ENCODE measurements at regions not wholly inside any gene's neighbourhood (a gene's known extent, or its start where the extent isn't known, plus 50 kb on each side); places are given as distances from the start of the nearest gene placed in this dataset.

GRCh38 chr1:214957330-214958137 lies 125.0 kb upstream of the KCNK2 start:
- no peak overlapping the region for H3K4me3 Mint-ChIP-seq
- H3K27ac Mint-ChIP-seq = no peak overlapping the region
- H3K4me1 Mint-ChIP-seq = peaks cover 0 to 2% (median 0%) of the 10 kb centered on the region in 3 donors
- peaks cover 1 to 4% (median 3%) of the 10 kb centered on the region in 3 donors for H3K9me3 Mint-ChIP-seq
- no peaks in the 10 kb centered on the region for H3K36me3 Mint-ChIP-seq
- H3K27me3 Mint-ChIP-seq = no peaks in the 10 kb centered on the region

DNA sequence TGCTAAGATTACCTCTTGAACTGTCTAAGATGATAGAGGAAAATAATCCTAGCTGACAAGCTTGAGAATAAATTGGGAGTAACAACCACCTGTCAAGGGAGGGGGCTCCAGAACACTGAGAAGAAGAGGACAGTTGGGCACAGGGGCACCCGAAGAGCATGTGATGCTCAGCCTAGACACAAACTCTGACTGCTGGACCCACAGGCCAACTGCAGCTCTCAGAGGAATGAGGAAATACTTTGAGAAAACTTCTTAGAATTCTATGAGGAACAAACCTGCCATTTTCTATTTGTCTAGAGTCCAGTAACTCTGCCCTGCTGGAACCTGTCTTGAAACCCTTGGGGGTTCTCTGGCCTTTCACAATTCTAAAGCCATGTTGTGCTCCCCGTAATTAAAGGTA lies 124.1 kb upstream of the KCNK2 start:
- no peak overlapping the region for H3K27ac Mint-ChIP-seq
- H3K4me1 Mint-ChIP-seq = peaks cover 0 to 2% (median 0%) of the 10 kb centered on the region in 3 donors
- no peak overlapping the region for H3K4me3 Mint-ChIP-seq
- no peaks in the 10 kb centered on the region for H3K27me3 Mint-ChIP-seq
- H3K36me3 Mint-ChIP-seq = no peaks in the 10 kb centered on the region
- peaks cover 0 to 4% (median 1%) of the 10 kb centered on the region in 3 donors for H3K9me3 Mint-ChIP-seq

DNA sequence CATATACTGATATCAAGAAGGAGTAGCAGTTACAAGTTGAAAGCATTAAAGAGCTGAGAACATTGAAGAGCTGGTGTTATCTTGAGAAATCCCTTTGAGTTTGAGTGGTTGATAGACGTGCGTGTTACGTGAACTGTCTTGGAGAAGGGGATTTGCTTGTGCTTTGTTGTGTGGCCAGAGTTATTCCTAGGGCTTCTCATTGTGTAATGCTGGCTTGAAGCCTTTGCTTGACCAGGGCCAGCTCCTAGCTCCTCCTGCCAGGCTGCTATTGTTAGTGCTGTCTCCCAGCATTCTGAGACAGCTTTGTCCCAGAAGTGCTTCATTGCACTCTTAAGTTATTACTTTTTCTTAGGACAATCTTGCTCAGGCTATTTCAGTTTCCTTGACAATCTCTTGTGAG lies 116.2 kb upstream of the KCNK2 start:
- Mint-ChIP-seq H3K4me1 (no peaks in the 10 kb centered on the region), H3K9me3 (peaks cover 0 to 5% (median 4%) of the 10 kb centered on the region in 3 donors), H3K27me3 (no peaks in the 10 kb centered on the region), H3K36me3 (no peaks in the 10 kb centered on the region), H3K27ac (no peak overlapping the region), H3K4me3 (no peak overlapping the region)

GRCh38 chr1:214967865-214968575 lies 114.5 kb upstream of the KCNK2 start:
- peaks cover 0 to 6% (median 0%) of the 10 kb centered on the region in 3 donors for H3K9me3 Mint-ChIP-seq
- H3K4me1 Mint-ChIP-seq = no peaks in the 10 kb centered on the region
- peaks cover 1% of the 10 kb centered on the region for H3K27me3 Mint-ChIP-seq
- no peak overlapping the region for H3K4me3 Mint-ChIP-seq
- no peak overlapping the region for H3K27ac Mint-ChIP-seq
- H3K36me3 Mint-ChIP-seq = no peaks in the 10 kb centered on the region

GRCh38 chr1:214970016-214970415 lies 112.5 kb upstream of the KCNK2 start:
- H3K4me3 Mint-ChIP-seq = no peak overlapping the region
- H3K36me3 Mint-ChIP-seq = no peaks in the 10 kb centered on the region
- peaks cover 0 to 4% (median 0%) of the 10 kb centered on the region in 3 donors for H3K9me3 Mint-ChIP-seq
- peaks cover 2% of the 10 kb centered on the region for H3K27me3 Mint-ChIP-seq
- H3K27ac Mint-ChIP-seq = no peak overlapping the region
- no peaks in the 10 kb centered on the region for H3K4me1 Mint-ChIP-seq

GRCh38 chr1:214971071-214971470 lies 111.5 kb upstream of the KCNK2 start:
- no peak overlapping the region for H3K27ac Mint-ChIP-seq
- H3K4me1 Mint-ChIP-seq = no peaks in the 10 kb centered on the region
- no peak overlapping the region for H3K4me3 Mint-ChIP-seq
- H3K9me3 Mint-ChIP-seq = peaks cover 0 to 2% (median 0%) of the 10 kb centered on the region in 3 donors
- H3K27me3 Mint-ChIP-seq = peaks cover 2% of the 10 kb centered on the region
- no peaks in the 10 kb centered on the region for H3K36me3 Mint-ChIP-seq

- Mint-ChIP-seq H3K27ac (no peak overlapping the region), H3K4me3 (no peak overlapping the region), H3K36me3 (no peaks in the 10 kb centered on the region), H3K4me1 (no peaks in the 10 kb centered on the region), H3K27me3 (peaks cover 2% of the 10 kb centered on the region), H3K9me3 (peaks cover 0 to 2% (median 0%) of the 10 kb centered on the region in 3 donors)
Observed at GRCh38 chr1:214974002-214974401, 108.5 kb upstream of the KCNK2 start.

GRCh38 chr1:214976665-214977064 lies 105.9 kb upstream of the KCNK2 start:
- H3K27ac Mint-ChIP-seq = peak overlapping the region in 1 of 3 donors; percentile 58
- no peaks in the 10 kb centered on the region for H3K36me3 Mint-ChIP-seq
- peaks cover 2% of the 10 kb centered on the region for H3K27me3 Mint-ChIP-seq
- H3K4me3 Mint-ChIP-seq = no peak overlapping the region
- H3K4me1 Mint-ChIP-seq = no peaks in the 10 kb centered on the region
- peaks cover 0 to 6% (median 2%) of the 10 kb centered on the region in 3 donors for H3K9me3 Mint-ChIP-seq

DNA sequence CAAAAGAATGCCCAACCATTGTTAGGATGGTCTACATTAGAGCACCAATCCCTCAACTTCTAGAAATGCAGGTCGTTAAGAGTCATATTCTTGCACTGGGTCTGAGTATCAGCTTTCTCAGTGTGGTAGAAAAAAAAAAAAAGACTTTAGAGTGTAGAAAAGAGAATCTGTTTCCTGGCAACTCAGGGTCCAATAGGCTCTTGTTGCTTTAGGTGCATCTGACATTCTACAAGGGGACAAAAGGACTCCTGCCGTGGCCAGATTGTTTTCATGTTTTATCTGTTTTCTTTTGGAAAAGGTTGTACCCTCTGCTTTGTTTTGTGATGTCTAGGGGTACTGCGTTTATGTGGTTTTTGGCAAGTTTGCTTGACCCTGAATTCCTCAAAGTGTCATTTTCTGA lies 105.4 kb upstream of the KCNK2 start:
- H3K4me1 Mint-ChIP-seq = no peaks in the 10 kb centered on the region
- H3K36me3 Mint-ChIP-seq = no peaks in the 10 kb centered on the region
- peaks cover 0 to 6% (median 2%) of the 10 kb centered on the region in 3 donors for H3K9me3 Mint-ChIP-seq
- H3K27ac Mint-ChIP-seq = no peak overlapping the region
- H3K4me3 Mint-ChIP-seq = no peak overlapping the region
- H3K27me3 Mint-ChIP-seq = peaks cover 2% of the 10 kb centered on the region

DNA sequence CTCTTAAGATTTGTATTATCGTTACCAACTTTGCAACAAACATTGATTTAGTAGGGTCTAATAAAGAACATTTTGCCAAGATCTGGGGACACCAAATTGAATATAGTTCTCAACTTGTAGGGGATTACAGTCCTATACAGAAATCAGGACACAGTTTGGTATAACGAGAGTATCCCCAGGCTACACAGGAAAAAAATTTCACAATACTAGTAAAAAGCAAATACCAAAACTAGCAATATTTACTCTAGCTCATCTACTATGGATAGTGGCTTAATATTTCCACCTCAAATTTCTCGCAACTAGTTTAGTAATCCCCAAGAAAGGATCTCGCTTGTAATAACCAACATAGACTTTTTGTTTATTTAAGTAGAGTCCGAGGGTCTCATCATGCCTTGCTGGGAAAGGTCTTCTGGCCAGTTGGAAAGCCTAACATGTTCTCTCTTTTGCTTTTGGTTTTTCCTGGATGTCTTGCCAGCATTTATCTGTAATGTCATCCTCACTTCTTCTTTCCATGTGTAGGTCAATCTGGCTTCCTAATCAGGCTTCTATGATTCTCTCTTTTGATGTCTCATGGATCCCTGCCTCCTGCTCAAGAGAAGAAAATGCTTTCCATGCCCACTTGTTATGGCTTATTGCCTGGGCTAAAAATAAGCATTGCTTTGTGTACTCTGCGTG lies 104.7 kb upstream of the KCNK2 start:
- Mint-ChIP-seq H3K9me3 (peaks cover under 1 to 6% (median 5%) of the 10 kb centered on the region in 3 donors), H3K27ac (no peak overlapping the region), H3K27me3 (peaks cover 2% of the 10 kb centered on the region), H3K4me3 (no peak overlapping the region), H3K36me3 (no peaks in the 10 kb centered on the region), H3K4me1 (no peaks in the 10 kb centered on the region)

- Mint-ChIP-seq H3K36me3 (no peaks in the 10 kb centered on the region), H3K27me3 (no peaks in the 10 kb centered on the region), H3K27ac (no peak overlapping the region), H3K4me1 (no peaks in the 10 kb centered on the region), H3K4me3 (no peak overlapping the region), H3K9me3 (peaks cover 6 to 8% (median 7%) of the 10 kb centered on the region in 3 donors)
Observed at GRCh38 chr1:214979191-214979590, 103.3 kb upstream of the KCNK2 start.

GRCh38 chr1:214980921-214981320 lies 101.6 kb upstream of the KCNK2 start:
- H3K9me3 Mint-ChIP-seq = peaks cover 6 to 9% (median 8%) of the 10 kb centered on the region in 3 donors
- H3K27me3 Mint-ChIP-seq = no peaks in the 10 kb centered on the region
- no peak overlapping the region for H3K27ac Mint-ChIP-seq
- H3K4me1 Mint-ChIP-seq = no peaks in the 10 kb centered on the region
- no peak overlapping the region for H3K4me3 Mint-ChIP-seq
- no peaks in the 10 kb centered on the region for H3K36me3 Mint-ChIP-seq

- Mint-ChIP-seq H3K36me3 (no peaks in the 10 kb centered on the region), H3K27ac (no peak overlapping the region), H3K4me1 (no peaks in the 10 kb centered on the region), H3K9me3 (peaks cover 6 to 12% (median 11%) of the 10 kb centered on the region in 3 donors), H3K27me3 (no peaks in the 10 kb centered on the region), H3K4me3 (no peak overlapping the region)
Observed at GRCh38 chr1:214983126-214983869, 99.2 kb upstream of the KCNK2 start.

DNA sequence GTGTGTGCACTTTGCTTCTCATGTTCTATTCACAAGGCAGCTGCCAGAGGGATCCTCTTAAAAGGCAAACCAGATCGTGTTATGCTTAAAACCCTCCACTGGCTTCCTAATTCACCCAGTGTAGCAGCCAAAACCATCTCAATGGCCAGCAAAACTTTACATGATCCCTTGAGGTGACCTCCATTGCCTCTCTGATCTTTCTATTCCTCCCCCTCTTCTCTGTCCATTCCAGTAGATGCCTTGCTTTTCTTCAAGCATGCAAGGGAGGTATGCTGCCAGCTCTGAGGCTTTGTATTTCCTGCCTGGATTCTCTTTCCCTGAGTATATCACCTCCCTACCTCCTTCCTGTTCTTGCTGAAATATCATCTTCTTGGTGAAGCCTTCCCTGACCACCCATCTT lies 93.2 kb upstream of the KCNK2 start:
- H3K4me1 Mint-ChIP-seq = no peaks in the 10 kb centered on the region
- H3K9me3 Mint-ChIP-seq = peaks cover 5 to 12% (median 10%) of the 10 kb centered on the region in 3 donors
- no peaks in the 10 kb centered on the region for H3K27me3 Mint-ChIP-seq
- no peak overlapping the region for H3K27ac Mint-ChIP-seq
- H3K4me3 Mint-ChIP-seq = no peak overlapping the region
- H3K36me3 Mint-ChIP-seq = no peaks in the 10 kb centered on the region
